WTC11 (cell line): ENCODE measurements at regions not wholly inside any gene's neighbourhood (a gene's known extent, or its start where the extent isn't known, plus 50 kb on each side); places are given as distances from the start of the nearest gene placed in this dataset.

Source experiments
- HMGXB4 ChIP-seq: sonication (generic); formaldehyde crosslinking; IDR thresholded peaks from 2 replicates; pipeline ENCODE4 v1.8.1; 2023; ENCODE audit warnings: mild to moderate bottlenecking, moderate library complexity, missing genetic modification reagents
- JUN ChIP-seq: sonication (generic); formaldehyde crosslinking; IDR thresholded peaks from 2 replicates; pipeline ENCODE4 v1.8.0; 2023; ENCODE audit warnings: mild to moderate bottlenecking, missing genetic modification reagents
- KAT7 ChIP-seq: sonication (generic); formaldehyde crosslinking; IDR thresholded peaks from 2 replicates; pipeline ENCODE4 v1.8.1; 2023; ENCODE audit warnings: missing genetic modification reagents, mild to moderate bottlenecking, borderline replicate concordance
- NFYB ChIP-seq: sonication (generic); formaldehyde crosslinking; conservative IDR thresholded peaks from 2 replicates; pipeline ENCODE4 v1.8.0; 2022; ENCODE audit warnings: low read depth, missing genetic modification reagents
- SP1 ChIP-seq: sonication (generic); formaldehyde crosslinking; conservative IDR thresholded peaks from 2 replicates; pipeline ENCODE4 v1.8.1; 2022; ENCODE audit warnings: missing genetic modification reagents
- TCF7 ChIP-seq: sonication (generic); formaldehyde crosslinking; IDR thresholded peaks from 2 replicates; pipeline ENCODE4 v1.8.0; 2022; ENCODE audit warnings: mild to moderate bottlenecking, low read depth, missing genetic modification reagents, moderate library complexity
- TP53 ChIP-seq: sonication (generic); formaldehyde crosslinking; IDR thresholded peaks from 2 replicates; pipeline ENCODE4 v1.8.1; 2023; ENCODE audit warnings: mild to moderate bottlenecking, missing genetic modification reagents
- USF2 ChIP-seq: sonication (generic); formaldehyde crosslinking; IDR thresholded peaks from 2 replicates; pipeline ENCODE4 v1.8.1; 2023; ENCODE audit warnings: mild to moderate bottlenecking, missing genetic modification reagents, moderate library complexity
- ZNF121 ChIP-seq: sonication (generic); formaldehyde crosslinking; IDR thresholded peaks from 2 replicates; pipeline ENCODE4 v1.8.0; 2023; ENCODE audit warnings: missing genetic modification reagents
- ZNF532 ChIP-seq: fragments of 250-450 bp; sonication (Bioruptor Pico); IDR thresholded peaks from 2 replicates; pipeline ENCODE4 v1.9.0; 2021; ENCODE audit warnings: mild to moderate bottlenecking, borderline replicate concordance
- TF ChIP-seq, protein P1 (sequence below): fragments of 200-600 bp; IDR thresholded peaks from 2 replicates; pipeline ENCODE4 v1.8.0; 2022; ENCODE audit warnings: antibody characterized with exemption
- TF ChIP-seq, protein P2 (sequence below): sonication (generic); formaldehyde crosslinking; IDR thresholded peaks from 2 replicates; pipeline ENCODE4 v1.8.0; 2022; ENCODE audit warnings: mild to moderate bottlenecking, missing genetic modification reagents
- TF ChIP-seq, protein P3 (sequence below): fragments of 250-450 bp; sonication (Bioruptor Pico); IDR thresholded peaks from 2 replicates; pipeline ENCODE4 v1.9.0; 2021; ENCODE audit warnings: mild to moderate bottlenecking

DNA sequence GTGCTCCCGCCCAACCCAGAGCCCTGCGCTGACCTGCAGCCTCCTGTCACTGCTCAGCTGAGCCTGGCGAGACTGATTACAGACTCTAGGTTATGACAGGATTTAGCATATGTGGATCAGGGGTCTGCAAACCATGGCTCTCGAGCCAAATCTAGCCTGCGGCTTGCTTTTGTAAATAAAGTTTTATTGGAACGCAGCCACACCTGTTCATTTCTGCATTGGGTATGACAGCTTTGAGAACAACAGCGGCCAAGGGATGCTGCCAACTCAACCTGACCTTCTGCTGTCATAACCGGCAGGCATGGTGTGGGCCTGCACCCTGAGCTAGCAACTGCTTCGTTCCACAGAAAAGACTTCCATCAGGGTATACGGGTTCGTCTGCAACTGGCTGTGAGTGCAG lies 50.5 kb upstream of the IQSEC1 start:
- TF ChIP-seq, protein P1, sequence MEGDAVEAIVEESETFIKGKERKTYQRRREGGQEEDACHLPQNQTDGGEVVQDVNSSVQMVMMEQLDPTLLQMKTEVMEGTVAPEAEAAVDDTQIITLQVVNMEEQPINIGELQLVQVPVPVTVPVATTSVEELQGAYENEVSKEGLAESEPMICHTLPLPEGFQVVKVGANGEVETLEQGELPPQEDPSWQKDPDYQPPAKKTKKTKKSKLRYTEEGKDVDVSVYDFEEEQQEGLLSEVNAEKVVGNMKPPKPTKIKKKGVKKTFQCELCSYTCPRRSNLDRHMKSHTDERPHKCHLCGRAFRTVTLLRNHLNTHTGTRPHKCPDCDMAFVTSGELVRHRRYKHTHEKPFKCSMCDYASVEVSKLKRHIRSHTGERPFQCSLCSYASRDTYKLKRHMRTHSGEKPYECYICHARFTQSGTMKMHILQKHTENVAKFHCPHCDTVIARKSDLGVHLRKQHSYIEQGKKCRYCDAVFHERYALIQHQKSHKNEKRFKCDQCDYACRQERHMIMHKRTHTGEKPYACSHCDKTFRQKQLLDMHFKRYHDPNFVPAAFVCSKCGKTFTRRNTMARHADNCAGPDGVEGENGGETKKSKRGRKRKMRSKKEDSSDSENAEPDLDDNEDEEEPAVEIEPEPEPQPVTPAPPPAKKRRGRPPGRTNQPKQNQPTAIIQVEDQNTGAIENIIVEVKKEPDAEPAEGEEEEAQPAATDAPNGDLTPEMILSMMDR: no peak
- TF ChIP-seq TCF7 (CRISPR knock-in tag) (no peak), HMGXB4 (no peak), ZNF532 (CRISPR knock-in tag) (no peak), NFYB (CRISPR knock-in tag) (no peak), KAT7 (CRISPR knock-in tag) (no peak), JUN (CRISPR knock-in tag) (no peak), SP1 (CRISPR knock-in tag) (no peak), ZNF121 (CRISPR knock-in tag) (no peak), TP53 (no peak), USF2 (CRISPR knock-in tag) (no peak)
- TF ChIP-seq, protein P2, sequence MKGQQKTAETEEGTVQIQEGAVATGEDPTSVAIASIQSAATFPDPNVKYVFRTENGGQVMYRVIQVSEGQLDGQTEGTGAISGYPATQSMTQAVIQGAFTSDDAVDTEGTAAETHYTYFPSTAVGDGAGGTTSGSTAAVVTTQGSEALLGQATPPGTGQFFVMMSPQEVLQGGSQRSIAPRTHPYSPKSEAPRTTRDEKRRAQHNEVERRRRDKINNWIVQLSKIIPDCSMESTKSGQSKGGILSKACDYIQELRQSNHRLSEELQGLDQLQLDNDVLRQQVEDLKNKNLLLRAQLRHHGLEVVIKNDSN: no peak
- TF ChIP-seq, protein P3, sequence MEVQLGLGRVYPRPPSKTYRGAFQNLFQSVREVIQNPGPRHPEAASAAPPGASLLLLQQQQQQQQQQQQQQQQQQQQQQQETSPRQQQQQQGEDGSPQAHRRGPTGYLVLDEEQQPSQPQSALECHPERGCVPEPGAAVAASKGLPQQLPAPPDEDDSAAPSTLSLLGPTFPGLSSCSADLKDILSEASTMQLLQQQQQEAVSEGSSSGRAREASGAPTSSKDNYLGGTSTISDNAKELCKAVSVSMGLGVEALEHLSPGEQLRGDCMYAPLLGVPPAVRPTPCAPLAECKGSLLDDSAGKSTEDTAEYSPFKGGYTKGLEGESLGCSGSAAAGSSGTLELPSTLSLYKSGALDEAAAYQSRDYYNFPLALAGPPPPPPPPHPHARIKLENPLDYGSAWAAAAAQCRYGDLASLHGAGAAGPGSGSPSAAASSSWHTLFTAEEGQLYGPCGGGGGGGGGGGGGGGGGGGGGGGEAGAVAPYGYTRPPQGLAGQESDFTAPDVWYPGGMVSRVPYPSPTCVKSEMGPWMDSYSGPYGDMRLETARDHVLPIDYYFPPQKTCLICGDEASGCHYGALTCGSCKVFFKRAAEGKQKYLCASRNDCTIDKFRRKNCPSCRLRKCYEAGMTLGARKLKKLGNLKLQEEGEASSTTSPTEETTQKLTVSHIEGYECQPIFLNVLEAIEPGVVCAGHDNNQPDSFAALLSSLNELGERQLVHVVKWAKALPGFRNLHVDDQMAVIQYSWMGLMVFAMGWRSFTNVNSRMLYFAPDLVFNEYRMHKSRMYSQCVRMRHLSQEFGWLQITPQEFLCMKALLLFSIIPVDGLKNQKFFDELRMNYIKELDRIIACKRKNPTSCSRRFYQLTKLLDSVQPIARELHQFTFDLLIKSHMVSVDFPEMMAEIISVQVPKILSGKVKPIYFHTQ (CRISPR knock-in tag): no peak
